GM12865 (cell line): ENCODE measurements at regions not wholly inside any gene's neighbourhood (a gene's known extent, or its start where the extent isn't known, plus 50 kb on each side); places are given as distances from the start of the nearest gene placed in this dataset.
"Not testable (repeated sequence)": the region's sequence is repeated elsewhere in the genome, so short reads cannot be mapped to it uniquely, and the experiment has no call there.

Experiments
- DNase-seq: peaks from one replicate; pipeline ENCODE4 v3.0.0; 2010; ENCODE audit warnings: low read depth
- H3K4me3 ChIP-seq: 2 replicates; pipeline ENCODE4 v1.5.1; 2011; ENCODE audit warnings: mild to moderate bottlenecking, low read depth, low read length, control low read depth
- TF ChIP-seq, protein P1 (sequence below): IDR thresholded peaks from 2 replicates; pipeline ENCODE4 v1.5.1; 2011; ENCODE audit warnings: low read length, control low read depth, low read depth, inconsistent platforms; ENCODE audit not compliant: insufficient read depth; ENCODE audit errors: missing control alignments

DNA sequence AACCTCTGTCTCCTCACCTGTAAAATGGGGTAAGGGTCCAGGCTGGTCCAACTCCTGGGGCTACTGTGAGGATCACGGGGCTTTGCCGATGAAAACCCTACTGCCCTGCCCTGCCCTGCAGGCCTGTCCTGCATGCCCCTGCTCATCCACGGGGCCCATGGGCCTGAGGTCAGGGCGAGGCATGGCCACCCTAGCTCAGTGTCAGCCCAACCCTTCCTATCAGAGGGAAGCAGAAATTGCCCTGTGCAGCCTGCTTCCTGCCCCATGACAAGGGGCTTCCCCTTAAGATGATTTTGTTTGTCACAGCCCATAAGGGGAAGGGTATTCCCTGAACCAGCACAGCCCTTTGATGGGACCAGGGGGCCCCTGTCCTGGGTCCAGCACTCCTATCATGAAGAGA is 353.6 kb upstream of the ID2 start:
- TF ChIP-seq, protein P1, sequence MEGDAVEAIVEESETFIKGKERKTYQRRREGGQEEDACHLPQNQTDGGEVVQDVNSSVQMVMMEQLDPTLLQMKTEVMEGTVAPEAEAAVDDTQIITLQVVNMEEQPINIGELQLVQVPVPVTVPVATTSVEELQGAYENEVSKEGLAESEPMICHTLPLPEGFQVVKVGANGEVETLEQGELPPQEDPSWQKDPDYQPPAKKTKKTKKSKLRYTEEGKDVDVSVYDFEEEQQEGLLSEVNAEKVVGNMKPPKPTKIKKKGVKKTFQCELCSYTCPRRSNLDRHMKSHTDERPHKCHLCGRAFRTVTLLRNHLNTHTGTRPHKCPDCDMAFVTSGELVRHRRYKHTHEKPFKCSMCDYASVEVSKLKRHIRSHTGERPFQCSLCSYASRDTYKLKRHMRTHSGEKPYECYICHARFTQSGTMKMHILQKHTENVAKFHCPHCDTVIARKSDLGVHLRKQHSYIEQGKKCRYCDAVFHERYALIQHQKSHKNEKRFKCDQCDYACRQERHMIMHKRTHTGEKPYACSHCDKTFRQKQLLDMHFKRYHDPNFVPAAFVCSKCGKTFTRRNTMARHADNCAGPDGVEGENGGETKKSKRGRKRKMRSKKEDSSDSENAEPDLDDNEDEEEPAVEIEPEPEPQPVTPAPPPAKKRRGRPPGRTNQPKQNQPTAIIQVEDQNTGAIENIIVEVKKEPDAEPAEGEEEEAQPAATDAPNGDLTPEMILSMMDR, result no peak
- H3K4me3 ChIP-seq, result no peak overlapping the region

DNA sequence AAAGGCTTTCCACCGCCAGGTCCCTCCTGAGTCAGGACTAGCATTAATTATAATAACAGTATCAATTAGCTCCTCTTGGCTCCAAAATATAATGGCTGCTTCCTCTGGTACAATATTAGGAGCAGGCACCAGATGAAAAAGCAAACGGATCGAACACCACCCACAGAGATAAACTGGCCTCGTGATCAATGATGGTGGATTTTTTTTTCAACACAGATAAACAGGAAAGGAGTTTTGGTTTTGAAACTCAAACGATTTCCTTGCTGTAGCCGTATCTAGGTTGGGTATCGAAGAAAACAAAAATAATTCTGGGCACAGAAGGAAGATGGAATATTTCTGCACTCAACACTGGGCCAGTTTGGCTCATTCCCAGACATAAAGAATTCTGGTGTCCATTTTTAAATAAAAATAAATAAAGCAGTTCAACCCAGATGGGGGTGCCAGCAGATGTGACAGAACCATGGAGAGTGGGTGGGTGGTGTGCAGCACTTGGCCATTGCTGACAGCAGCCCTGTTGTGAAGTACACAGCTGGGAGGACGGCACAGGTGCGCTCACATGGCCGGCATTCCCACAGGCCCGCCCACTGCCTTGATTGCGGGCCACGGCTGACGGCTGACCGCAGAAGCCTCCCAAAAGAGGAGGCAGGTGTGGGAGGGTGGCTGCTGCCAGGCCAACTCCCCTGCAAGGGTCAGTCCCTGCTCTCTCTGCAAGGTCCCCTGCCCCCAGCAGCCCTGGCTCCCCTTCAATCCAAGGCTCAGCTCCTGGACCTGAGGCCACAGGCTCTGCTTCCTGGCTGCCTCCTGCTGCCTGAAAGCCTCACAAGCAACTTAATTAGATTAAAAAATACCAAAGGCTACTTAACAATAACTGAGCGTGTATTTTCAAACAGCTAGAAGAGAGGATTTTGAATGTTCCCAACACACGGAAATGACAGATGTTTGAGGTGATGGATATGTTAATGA is 351.9 kb upstream of the ID2 start:
- TF ChIP-seq, protein P1, result no peak
- no peak overlapping the region for H3K4me3 ChIP-seq
- DNase-seq, result no peak

More for the DNA sequence above, 353.6 kb upstream of the ID2 start:
- DNase-seq, result no peak

DNA sequence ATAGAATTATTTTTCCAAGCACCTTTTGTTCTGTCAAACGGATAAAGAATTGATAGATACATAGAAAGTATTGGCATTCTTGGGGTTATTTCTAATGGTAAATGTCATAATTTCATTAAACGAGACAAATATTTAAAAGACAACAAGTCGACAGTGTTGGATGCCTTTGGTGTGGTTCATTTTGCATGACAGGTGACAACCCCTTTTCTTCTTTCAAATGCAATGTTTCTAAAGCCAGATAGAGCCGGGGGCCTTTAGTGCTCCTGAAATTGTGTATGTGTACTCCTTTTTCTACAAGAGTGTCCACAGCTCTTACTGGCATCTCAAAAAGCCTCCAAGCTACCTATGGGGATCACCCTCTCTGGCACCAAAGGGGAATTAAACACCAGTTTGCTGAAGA is 350.8 kb upstream of the ID2 start:
- DNase-seq, result no peak
- TF ChIP-seq, protein P1, result no peak
- H3K4me3 ChIP-seq, result no peak overlapping the region

DNA sequence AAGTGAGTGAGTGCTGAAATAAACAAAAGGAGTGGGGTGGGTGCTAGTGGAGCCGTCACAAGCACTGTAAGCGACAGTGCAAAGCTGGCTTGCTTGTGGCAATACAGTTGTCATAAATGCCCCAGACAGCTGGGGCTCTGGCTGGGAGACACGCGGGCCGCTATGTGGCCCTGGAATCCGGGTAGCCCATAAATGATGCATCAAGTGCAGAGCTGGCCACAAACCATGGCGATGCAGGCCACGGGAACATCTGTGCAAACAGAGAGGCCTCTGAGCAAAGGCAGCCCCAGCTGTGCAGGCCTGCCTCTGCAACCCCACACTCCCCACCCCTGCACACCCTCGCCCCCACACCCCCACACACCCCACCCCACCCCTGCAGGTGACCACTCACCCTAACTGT is 349.2 kb upstream of the ID2 start:
- TF ChIP-seq, protein P1, result no peak
- no peak for DNase-seq

DNA sequence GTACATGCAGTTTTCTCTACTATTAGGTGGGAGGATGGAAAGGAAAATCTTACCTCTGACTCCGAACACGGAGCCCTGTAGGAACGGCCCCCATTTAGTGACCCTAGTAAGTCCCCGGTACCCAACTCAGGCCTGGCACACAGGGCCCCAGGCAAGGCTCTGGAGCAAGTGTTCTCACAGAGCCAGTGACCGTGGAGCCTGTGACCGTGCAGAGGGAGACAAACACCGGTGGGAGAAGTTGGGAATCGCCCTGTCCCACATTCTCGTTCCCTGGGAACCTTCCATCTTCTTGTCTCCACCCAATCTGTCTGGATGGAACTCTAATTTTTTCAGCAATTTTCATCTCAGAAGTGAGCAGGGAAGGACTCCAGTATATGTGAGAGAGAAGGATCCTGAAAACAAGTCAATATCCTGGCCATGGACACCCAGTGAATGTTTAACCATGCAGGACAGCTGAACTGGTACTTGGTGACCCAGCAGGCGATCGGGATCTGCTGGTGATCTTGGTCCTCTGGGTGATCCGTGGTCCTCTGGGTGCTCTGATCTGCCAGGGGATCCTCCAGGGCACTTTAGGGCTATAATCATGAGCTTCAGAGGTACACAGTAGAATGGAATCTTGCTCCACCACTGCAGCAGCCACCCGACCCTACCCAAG is 348.6 kb upstream of the ID2 start:
- no peak overlapping the region for H3K4me3 ChIP-seq
- no peak for DNase-seq
- TF ChIP-seq, protein P1, result no peak

More for the DNA sequence above, 349.2 kb upstream of the ID2 start:
- H3K4me3 ChIP-seq, result no peak overlapping the region

DNA sequence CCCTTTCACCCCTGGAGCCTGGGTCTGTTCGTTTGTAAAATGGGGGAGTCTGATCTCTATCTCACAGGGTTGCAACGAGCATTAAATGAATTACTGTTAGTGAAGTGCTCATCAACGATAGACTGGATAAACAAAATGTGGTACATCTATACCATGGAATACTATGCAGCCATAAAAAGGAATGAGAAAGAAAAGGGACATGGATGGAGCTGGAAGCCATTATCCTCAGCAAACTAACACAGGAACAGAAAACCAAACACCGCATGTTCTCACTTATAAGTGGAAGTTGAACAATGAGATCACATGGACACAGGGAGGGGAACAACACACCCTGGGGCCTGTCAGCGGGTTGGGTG is 348.0 kb upstream of the ID2 start:
- not testable (repeated sequence) for H3K4me3 ChIP-seq, DNase-seq

DNA sequence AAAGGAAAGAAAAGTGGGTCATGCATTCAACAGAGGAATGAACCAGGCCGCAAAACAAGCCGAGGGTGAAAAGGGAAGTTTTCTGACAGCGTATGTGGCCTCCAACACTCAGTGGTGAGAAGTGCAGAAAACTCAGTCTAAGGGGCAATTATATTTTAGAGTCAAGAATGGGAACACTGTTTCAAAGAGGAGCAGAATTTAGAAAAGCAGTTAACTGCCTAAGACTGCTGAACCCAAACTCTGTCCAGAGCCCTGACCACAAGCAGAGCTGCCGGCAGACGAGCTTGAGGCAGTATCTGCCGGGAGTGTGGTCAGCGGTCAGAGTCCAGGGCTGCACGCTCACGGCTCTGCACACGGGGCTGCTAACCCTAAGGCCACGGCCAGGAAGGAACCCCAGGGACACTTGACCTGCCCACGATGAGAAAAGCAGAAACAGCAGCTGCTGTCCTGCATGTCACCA is 347.0 kb upstream of the ID2 start:
- TF ChIP-seq, protein P1, result no peak
- H3K4me3 ChIP-seq, result no peak overlapping the region
- no peak for DNase-seq
